LoVo (cell line): ENCODE measurements at regions not wholly inside any gene's neighbourhood (a gene's known extent, or its start where the extent isn't known, plus 50 kb on each side); places are given as distances from the start of the nearest gene placed in this dataset.
A peak's percentile ranks its signal among the peaks of the same experiment; 100 is the strongest.

Experiments
- DNase-seq: peaks from one replicate; pipeline ENCODE4 v3.0.0-alpha.2; 2016; ENCODE audit warnings: low spot score

DNA sequence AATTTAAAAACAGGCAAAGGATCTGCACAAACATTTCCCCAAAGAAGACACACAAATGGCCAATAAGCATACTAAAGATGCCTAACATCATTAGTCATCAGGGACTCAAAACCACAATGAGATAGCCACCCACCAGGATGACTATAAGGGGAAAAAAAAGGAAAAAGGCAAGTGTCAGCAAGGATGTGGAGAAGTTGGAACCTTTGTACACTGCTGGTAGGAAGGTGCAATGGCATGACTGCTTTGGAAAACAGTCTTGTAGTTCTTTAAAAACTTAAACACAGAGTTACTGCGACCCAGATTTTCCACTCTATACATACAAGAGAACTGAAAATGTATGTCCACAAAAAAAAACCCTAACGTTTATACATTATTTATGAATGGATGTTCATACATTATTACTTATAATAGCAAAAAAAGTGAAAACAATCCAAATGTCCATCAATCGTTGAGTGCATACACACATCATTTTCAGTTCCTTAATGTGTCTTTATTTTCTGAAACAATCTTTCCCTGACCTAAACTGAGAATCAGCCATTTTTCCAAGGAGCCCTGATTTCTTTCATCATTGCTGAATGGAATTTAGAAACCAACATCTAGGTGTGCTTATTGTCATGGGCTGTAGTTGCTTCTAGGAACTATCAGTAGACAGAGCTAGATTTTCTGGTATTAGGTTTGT, 64.7 kb upstream of the TLK1 start:
- peak; percentile 82 for DNase-seq

DNA sequence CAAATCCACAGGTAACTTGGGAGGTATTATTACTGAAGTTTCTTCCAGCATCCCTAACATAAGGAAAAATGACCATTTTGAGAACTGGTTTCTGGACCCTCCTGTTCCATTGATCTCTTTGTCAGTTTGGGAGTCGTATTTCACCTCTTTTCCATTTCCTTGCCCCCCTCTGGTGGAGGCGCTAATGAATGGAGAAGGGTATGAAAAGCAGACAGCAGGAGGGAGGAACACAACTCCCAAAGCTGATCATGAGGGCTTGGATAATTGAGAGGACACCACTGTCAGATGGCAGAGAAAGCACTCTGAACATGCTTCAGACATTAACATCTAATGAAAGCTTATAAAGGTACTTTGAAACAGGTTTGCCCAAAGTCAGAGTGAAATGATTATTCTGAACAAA, 56.6 kb upstream of the TLK1 start:
- DNase-seq: no peak

- no peak for DNase-seq
These were observed 55.9 kb upstream of the TLK1 start for GRCh38 chr2:171216631-171217030.

- DNase-seq: no peak
These were observed 53.4 kb upstream of the TLK1 start for GRCh38 chr2:171214093-171214492.

DNA sequence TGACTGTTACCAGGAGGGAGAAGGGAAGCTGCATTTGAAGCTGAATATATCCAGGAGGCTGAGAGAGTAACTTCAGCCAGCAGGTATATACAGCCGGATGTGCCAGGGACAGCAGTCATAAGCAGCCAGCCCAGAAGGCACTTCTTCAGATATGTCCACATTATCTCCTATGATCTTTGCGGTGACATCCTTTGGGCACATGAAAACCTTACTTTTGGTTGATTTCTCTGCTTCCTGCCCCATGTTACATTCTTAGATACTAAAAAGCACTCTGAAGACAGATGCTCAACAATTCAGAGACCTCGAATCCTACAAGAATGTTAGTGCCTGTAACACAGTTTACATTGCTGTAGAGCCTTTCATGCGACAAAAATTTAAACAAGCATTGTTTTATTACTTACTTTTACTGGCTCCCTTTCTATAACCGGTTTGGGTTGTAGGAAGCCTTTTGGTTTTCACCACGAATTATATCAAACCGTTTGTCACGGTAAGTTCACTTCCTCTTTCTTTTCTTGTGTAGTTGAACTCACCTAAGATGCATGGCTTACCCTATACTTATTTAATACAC, 50.3 kb upstream of the TLK1 start:
- DNase-seq: no peak
